CD4-positive, alpha-beta T cell (primary cell): ENCODE measurements at regions not wholly inside any gene's neighbourhood (a gene's known extent, or its start where the extent isn't known, plus 50 kb on each side); places are given as distances from the start of the nearest gene placed in this dataset.
A peak's percentile ranks its signal among the peaks of the same experiment; 100 is the strongest.

Experiments used
- ATAC-seq: fragments of 200-7000 bp; cut with Tn5 transposase; one replicate; pipeline ENCODE4 v1.10.0; 2022; ENCODE audit warnings: mild to moderate bottlenecking; ENCODE audit not compliant: poor library complexity
- CTCF ChIA-PET: fragments of 350-600 bp; sonication (Branson Sonifier 250); formaldehyde crosslinking; loops from one replicate; lab custom pipeline; 2021; ENCODE audit warnings: antibody characterized with exemption, inconsistent platforms; lab: Charles Lee
- POLR2A ChIA-PET: fragments of 350-600 bp; sonication (Branson Sonifier 250); formaldehyde crosslinking; loops from one replicate; lab custom pipeline; 2021; ENCODE audit warnings: antibody characterized with exemption, inconsistent platforms; lab: Charles Lee
- DNase-seq, 14 experiments: peaks; one replicate each; pipeline ENCODE4 v3.0.0-alpha.2; 2013 to 2020; ENCODE audit warnings: mixed read lengths in 2 of 14
- H3K27ac ChIP-seq, 2 donors: one replicate each; pipeline versions ENCODE4 v1.5.1 to v1.7.0; 2013; ENCODE audit warnings: low read length in 2 of 2, low read depth in 1 of 2, mild to moderate bottlenecking in 1 of 2
- H3K27me3 ChIP-seq, 2 experiments: 1 replicate in 1 of 2; 2 replicates in 1 of 2; pipeline versions ENCODE4 v1.6.1 to v1.7.0; 2013; ENCODE audit warnings: low read length in 2 of 2, control low read depth in 1 of 2, mild to moderate bottlenecking in 1 of 2, moderate library complexity in 1 of 2; ENCODE audit not compliant: insufficient read depth in 2 of 2, control insufficient read depth in 1 of 2
- H3K36me3 ChIP-seq: one replicate; pipeline ENCODE4 v1.6.1; 2013; ENCODE audit warnings: low read length, control low read depth; ENCODE audit not compliant: insufficient read depth
- H3K4me1 ChIP-seq: one replicate; pipeline ENCODE4 v1.6.1; 2013; ENCODE audit warnings: low read length, control low read depth; ENCODE audit not compliant: insufficient read depth
- H3K4me3 ChIP-seq: one replicate; pipeline ENCODE4 v1.5.1; 2013; ENCODE audit warnings: mild to moderate bottlenecking, low read length, moderate library complexity
- H3K9me3 ChIP-seq, 2 experiments: 1 replicate in 1 of 2; 2 replicates in 1 of 2; pipeline versions ENCODE4 v1.6.1 to v1.7.0; 2013; ENCODE audit warnings: low read length in 2 of 2, mild to moderate bottlenecking in 2 of 2, control low read depth in 1 of 2, moderate library complexity in 1 of 2; ENCODE audit not compliant: control insufficient read depth in 1 of 2, insufficient read depth in 1 of 2
- H3K27ac Mint-ChIP-seq: one replicate; pipeline ENCODE4 v1.8.0; 2020; ENCODE audit warnings: mixed read lengths
- H3K27me3 Mint-ChIP-seq: one replicate; pipeline ENCODE4 v1.8.0; 2021; ENCODE audit warnings: mixed read lengths
- H3K36me3 Mint-ChIP-seq: one replicate; pipeline ENCODE4 v1.8.0; 2021; ENCODE audit warnings: low read depth, mixed read lengths
- H3K4me1 Mint-ChIP-seq: one replicate; pipeline ENCODE4 v1.8.0; 2021; ENCODE audit warnings: low read depth, mixed read lengths
- H3K4me3 Mint-ChIP-seq: one replicate; pipeline ENCODE4 v1.8.0; 2020; ENCODE audit warnings: mild to moderate bottlenecking, mixed read lengths
- H3K9me3 Mint-ChIP-seq: one replicate; pipeline ENCODE4 v1.8.0; 2020; ENCODE audit warnings: mixed read lengths
- CTCF ChIP-seq: fragments of 200-600 bp; IDR thresholded peaks from one replicate; pipeline ENCODE4 v1.8.0; 2022; ENCODE audit warnings: antibody characterized with exemption, mild to moderate bottlenecking
- intact Hi-C, 2 experiments: fragments of 100-400 bp; cut with DNase I in 1 of 2; cut with micrococcal nuclease in 1 of 2; formaldehyde crosslinking; loops; one replicate each; pipeline versions ENCODE4 v1.15.1 to v1.9.0; 2023 to 2025; cut with DNase I, micrococcal nuclease

DNA sequence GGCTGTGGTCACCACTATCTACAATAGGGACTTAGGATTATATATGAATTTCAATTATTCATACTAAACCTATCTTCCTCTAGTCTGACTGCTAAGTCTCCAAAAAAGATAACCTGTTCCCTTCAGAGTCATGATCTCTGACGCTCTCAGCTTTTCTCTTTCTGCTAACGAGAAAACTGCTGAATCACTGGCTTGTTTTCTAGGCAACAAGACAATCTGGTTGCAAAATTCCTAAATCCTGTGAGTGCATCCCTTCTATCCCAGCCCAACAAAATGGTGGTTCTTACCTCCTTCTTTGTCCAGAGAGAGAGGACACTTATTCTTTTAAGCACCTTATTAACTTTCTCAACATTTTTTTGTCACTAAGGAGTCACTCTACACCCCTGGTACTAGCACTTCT, 312.3 kb upstream of the PKDCC start:
- Mint-ChIP-seq H3K4me3 (no peak overlapping the region), H3K27ac (no peak overlapping the region), H3K4me1 (no peaks in the 10 kb centered on the region), H3K9me3 (no peaks in the 10 kb centered on the region), H3K27me3 (peaks cover 18% of the 10 kb centered on the region), H3K36me3 (no peaks in the 10 kb centered on the region)
- ChIA-PET POLR2A (no interaction called here), CTCF (no interaction called here)
- H3K4me3 ChIP-seq: no peak overlapping the region
- no peaks in the 10 kb centered on the region for H3K36me3 ChIP-seq
- TF ChIP-seq CTCF: no peak
- no peaks in the 10 kb centered on the region for H3K4me1 ChIP-seq
- intact Hi-C loops: no loop called here
- no peak for DNase-seq
- peaks cover 0 to 7% of the 10 kb centered on the region in 2 experiments for H3K27me3 ChIP-seq
- ATAC-seq: no peak
- no peaks in the 10 kb centered on the region for H3K9me3 ChIP-seq
- H3K27ac ChIP-seq: no peak overlapping the region

DNA sequence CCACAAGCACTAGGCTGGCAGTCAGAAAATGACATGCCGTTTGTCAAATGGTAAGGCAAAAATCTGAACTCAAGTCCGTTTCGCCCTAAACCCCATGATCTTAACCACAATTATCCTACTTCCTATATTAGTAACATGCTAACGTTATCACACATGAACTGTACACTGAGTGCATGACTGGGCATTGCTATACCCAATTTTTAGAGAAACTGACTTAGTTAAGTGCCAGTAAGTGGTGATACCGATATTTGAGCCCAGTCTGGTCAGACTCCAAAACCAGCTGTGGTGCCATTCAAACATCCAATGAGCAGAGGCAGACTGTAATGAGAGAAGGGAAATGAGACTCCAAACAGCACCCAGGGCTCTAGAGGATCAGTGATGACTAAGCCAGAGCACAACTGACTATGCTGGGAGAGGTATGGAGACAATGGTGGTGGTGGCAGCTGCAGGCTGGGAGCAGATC, 311.7 kb upstream of the PKDCC start:
- Mint-ChIP-seq H3K27me3 (peaks cover 23% of the 10 kb centered on the region), H3K4me1 (no peaks in the 10 kb centered on the region), H3K4me3 (no peak overlapping the region), H3K36me3 (no peaks in the 10 kb centered on the region), H3K27ac (no peak overlapping the region), H3K9me3 (no peaks in the 10 kb centered on the region)
- ATAC-seq (no peak), DNase-seq (peak in 3 of 14 experiments; percentile 8 to 31 (median 17))
- Histone ChIP-seq H3K9me3 (no peaks in the 10 kb centered on the region), H3K27ac (no peak overlapping the region), H3K27me3 (peaks cover 0 to 7% of the 10 kb centered on the region in 2 experiments), H3K36me3 (no peaks in the 10 kb centered on the region), H3K4me1 (no peaks in the 10 kb centered on the region), H3K4me3 (no peak overlapping the region)
- intact Hi-C loops: no loop called here
- TF ChIP-seq CTCF: no peak
- POLR2A ChIA-PET: no interaction called here
- CTCF ChIA-PET: no interaction called here

- Histone ChIP-seq H3K36me3 (no peaks in the 10 kb centered on the region), H3K27me3 (peaks cover 0 to 7% of the 10 kb centered on the region in 2 experiments), H3K4me1 (no peaks in the 10 kb centered on the region), H3K4me3 (no peak overlapping the region), H3K27ac (no peak overlapping the region), H3K9me3 (no peaks in the 10 kb centered on the region)
- intact Hi-C loops: no loop called here
- POLR2A ChIA-PET: no interaction called here
- no peak overlapping the region for H3K4me3 Mint-ChIP-seq
- H3K9me3 Mint-ChIP-seq: no peaks in the 10 kb centered on the region
- no peak for DNase-seq
- no peak for ATAC-seq
- H3K4me1 Mint-ChIP-seq: no peaks in the 10 kb centered on the region
- no peak for TF ChIP-seq CTCF
- peaks cover 19% of the 10 kb centered on the region for H3K27me3 Mint-ChIP-seq
- no peaks in the 10 kb centered on the region for H3K36me3 Mint-ChIP-seq
- H3K27ac Mint-ChIP-seq: no peak overlapping the region
- CTCF ChIA-PET: no interaction called here
Observed at GRCh38 chr2:41736586-41736985, 311.2 kb upstream of the PKDCC start.
